H1 (cell line): ENCODE measurements at regions not wholly inside any gene's neighbourhood (a gene's known extent, or its start where the extent isn't known, plus 50 kb on each side); places are given as distances from the start of the nearest gene placed in this dataset.

ENCODE experiments used
- EGR1 ChIP-seq: IDR thresholded peaks from 2 replicates; pipeline ENCODE4 v1.6.1; 2011; ENCODE audit warnings: low read depth, low read length, borderline replicate concordance
- GTF2F1 ChIP-seq: IDR thresholded peaks from 2 replicates; pipeline ENCODE4 v1.6.1; 2012; ENCODE audit warnings: low read depth, low read length, improper control_type of control experiment, borderline replicate concordance
- HDAC2 ChIP-seq, 2 experiments: fragments of 300-600 bp in 1 of 2; sonication (generic) in 1 of 2; IDR thresholded peaks; 2 replicates each; pipeline ENCODE4 v1.6.1; 2011 to 2012; ENCODE audit warnings: low read depth in 2 of 2, low read length in 2 of 2, mild to moderate bottlenecking in 2 of 2, moderate library complexity in 2 of 2, borderline replicate concordance in 1 of 2, inconsistent platforms in 1 of 2

GRCh38 chr3:15983232-15983631 is 185.5 kb upstream of the ANKRD28 start (continued):
- TF ChIP-seq HDAC2 (IDR thresholded peaks at IDR 0.05; ENCODE audit: borderline replicate concordance in 1 of 2, low read depth in 2 of 2, low read length in 2 of 2) (no peak), EGR1 (no peak), GTF2F1 (no peak)
